HL-60 (cell line): ENCODE measurements at regions not wholly inside any gene's neighbourhood (a gene's known extent, or its start where the extent isn't known, plus 50 kb on each side); places are given as distances from the start of the nearest gene placed in this dataset.
"Not testable (repeated sequence)": the region's sequence is repeated elsewhere in the genome, so short reads cannot be mapped to it uniquely, and the experiment has no call there.

Experiments used
- DNase-seq, 2 experiments: peaks; one replicate each; pipeline ENCODE4 v3.0.0-alpha.2; 2010 to 2020; ENCODE audit warnings: low read depth in 1 of 2, low spot score in 1 of 2
- H3K27ac ChIP-seq: fragments of 250-450 bp; sonication (Bioruptor Pico); replicated peaks from 2 replicates; pipeline ENCODE4 v1.5.1; 2020; ENCODE audit warnings: mild to moderate bottlenecking, moderate library complexity
- H3K27me3 ChIP-seq: fragments of 250-450 bp; sonication (Bioruptor Pico); 2 replicates; pipeline ENCODE4 v1.5.1; 2021; ENCODE audit warnings: mild to moderate bottlenecking, moderate library complexity; ENCODE audit not compliant: insufficient read depth, poor library complexity, severe bottlenecking
- H3K4me3 ChIP-seq: replicated peaks from 2 replicates; pipeline ENCODE4 v1.5.1; 2011; ENCODE audit warnings: mild to moderate bottlenecking, control low read depth, low read length; ENCODE audit not compliant: insufficient read depth
- CTCF ChIP-seq: IDR thresholded peaks from one replicate; pipeline ENCODE4 v1.5.1; 2011; ENCODE audit warnings: low read length, control low read depth, inconsistent platforms; ENCODE audit not compliant: insufficient read depth
- GABPA ChIP-seq: IDR thresholded peaks from 2 replicates; pipeline ENCODE4 v1.6.1; 2012; ENCODE audit warnings: low read depth
- POLR2AphosphoS5 ChIP-seq: IDR thresholded peaks from 2 replicates; pipeline ENCODE4 v1.6.1; 2012; ENCODE audit warnings: low read depth
- REST ChIP-seq: IDR thresholded peaks from 2 replicates; pipeline ENCODE4 v1.6.1; 2012; ENCODE audit warnings: low read depth; ENCODE audit not compliant: insufficient replicate concordance
- SPI1 ChIP-seq: IDR thresholded peaks from 2 replicates; pipeline ENCODE4 v1.6.1; 2012; ENCODE audit warnings: low read depth, mild to moderate bottlenecking, borderline replicate concordance

- H3K27ac ChIP-seq: no peak overlapping the region
- TF ChIP-seq POLR2AphosphoS5: no peak
- TF ChIP-seq GABPA: no peak
- no peak for TF ChIP-seq REST
- TF ChIP-seq SPI1: no peak
- no peak for TF ChIP-seq CTCF
- no peaks in the 10 kb centered on the region for H3K27me3 ChIP-seq
- DNase-seq: no peak
- no peak overlapping the region for H3K4me3 ChIP-seq
Observed at GRCh38 chr9:751137-752051, 90.1 kb upstream of the DMRT1 start.

DNA sequence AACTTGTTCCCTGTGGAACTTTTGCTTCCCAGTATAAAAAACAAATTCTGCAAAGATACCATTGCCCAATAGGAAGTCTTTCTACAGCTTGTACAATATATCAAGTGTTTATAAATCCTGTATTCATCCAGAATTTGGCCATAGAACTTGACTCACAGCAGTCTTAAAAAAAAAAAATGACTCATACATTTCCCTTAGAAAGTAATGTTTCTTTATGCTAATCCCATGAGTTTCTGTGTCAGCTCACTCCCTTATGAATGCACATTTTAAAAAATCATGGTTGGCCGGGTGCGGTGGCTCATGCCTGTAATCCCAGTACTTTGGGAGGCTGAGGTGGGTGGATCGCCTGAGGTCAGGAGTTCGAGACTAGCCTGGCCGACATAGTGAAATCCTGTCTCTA, 89.3 kb upstream of the DMRT1 start:
- no peak for TF ChIP-seq CTCF
- TF ChIP-seq GABPA: no peak
- TF ChIP-seq REST: no peak
- no peak for TF ChIP-seq SPI1
- TF ChIP-seq POLR2AphosphoS5: no peak
- Histone ChIP-seq H3K27me3 (no peaks in the 10 kb centered on the region), H3K27ac (no peak overlapping the region), H3K4me3 (no peak overlapping the region)
- no peak for DNase-seq

DNA sequence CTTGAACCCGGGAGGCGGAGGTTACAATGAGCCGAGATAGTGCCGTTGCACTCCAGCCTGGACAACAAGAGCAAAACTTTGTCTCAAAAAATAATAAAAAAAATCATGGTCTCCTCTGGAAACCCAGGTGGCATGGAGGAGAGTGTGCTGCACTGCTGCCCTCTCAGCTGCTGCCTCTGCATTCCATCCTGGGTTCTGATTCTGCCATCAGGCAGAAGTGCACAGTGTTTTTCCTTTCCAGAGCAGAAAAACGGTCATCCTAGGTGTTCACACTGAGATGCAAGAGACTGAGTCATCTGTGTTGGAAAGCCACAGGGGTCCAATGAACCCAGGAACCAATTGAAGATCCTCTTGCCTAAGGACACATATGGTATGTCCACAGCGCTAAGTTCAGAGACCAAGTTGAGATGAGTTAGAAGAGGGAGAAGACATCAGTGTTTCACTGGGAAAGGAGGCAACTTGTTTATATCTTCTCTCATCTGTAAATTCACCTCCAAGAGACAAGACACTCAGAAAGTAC, 88.8 kb upstream of the DMRT1 start:
- Histone ChIP-seq H3K27ac (no peak overlapping the region), H3K4me3 (no peak overlapping the region), H3K27me3 (no peaks in the 10 kb centered on the region)
- DNase-seq: no peak
- no peak for TF ChIP-seq REST
- no peak for TF ChIP-seq CTCF
- TF ChIP-seq POLR2AphosphoS5: no peak
- no peak for TF ChIP-seq GABPA
- TF ChIP-seq SPI1: no peak

DNA sequence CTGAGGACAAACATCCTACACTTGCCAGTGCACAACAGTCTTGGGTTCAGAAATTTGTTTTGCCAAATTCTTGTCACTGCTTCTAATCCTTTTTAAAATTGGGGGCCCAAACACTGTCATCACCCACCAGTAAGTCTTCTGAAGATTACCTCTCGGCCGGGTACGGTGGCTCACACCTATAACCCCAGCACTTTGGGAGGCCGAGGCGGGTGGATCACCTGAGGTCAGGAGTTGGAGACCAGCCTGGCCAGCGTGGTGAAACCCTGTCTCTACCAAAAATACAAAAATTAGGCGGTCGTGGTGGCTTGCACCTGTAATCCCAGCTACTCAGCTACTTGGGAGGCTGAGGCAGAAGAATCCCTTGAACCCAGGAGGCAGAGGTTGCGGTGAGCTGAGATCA, 87.8 kb upstream of the DMRT1 start:
- H3K27ac ChIP-seq, H3K27me3 ChIP-seq, DNase-seq, H3K4me3 ChIP-seq: not testable (repeated sequence)
